ENCODE measurements at regions not wholly inside any gene's neighbourhood (a gene's known extent, or its start where the extent isn't known, plus 50 kb on each side); places are given as distances from the start of the nearest gene placed in this dataset.
"Not testable (repeated sequence)": the region's sequence is repeated elsewhere in the genome, so short reads cannot be mapped to it uniquely, and the experiment has no call there.

DNA sequence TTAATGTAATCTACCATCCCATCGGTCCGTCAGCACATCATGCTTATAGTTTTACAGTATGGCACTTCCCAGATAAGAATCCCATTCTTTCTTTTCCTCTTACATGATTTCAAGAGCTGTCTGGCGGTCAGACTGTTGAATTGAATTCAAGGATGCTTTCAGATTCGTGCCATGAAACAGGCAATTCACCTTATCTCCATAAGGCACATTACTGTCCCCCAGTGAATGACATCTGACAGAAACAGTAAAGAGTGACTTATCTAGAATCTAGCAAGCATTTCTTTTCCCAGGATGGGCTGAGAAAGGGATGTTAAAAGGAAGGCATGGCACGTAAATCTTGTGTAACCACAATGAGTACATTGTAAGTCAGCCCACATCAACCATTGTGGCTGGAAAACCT is 61.1 kb upstream of the SEM1 start:
- no peak for DNase-seq

DNA sequence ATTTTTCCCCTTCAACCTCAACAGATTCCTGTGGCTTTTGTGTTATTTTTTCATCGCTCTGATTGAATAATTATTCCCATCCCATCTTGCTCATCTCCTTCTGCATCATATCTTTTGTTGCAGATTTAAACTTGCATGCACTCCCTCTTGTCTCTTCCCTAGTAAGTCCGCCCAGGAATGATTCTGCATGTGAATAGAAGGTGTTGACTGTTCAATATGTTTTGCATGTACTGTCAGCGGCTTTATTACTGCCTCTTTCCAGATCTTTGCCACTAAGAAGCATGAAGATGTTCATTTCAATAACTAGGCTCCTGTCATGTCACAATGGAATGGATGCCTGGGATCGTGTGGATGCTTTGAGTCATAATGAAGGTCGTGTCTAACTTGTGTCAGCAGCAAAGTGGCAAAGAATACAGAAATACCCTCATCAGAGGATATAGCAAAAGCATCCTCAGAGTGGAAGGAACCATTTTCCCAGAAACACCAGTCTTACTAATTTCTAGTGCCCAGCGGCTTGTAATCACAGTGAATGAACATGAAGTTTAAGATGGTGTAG is 62.6 kb upstream of the SEM1 start:
- DNase-seq = no peak

DNA sequence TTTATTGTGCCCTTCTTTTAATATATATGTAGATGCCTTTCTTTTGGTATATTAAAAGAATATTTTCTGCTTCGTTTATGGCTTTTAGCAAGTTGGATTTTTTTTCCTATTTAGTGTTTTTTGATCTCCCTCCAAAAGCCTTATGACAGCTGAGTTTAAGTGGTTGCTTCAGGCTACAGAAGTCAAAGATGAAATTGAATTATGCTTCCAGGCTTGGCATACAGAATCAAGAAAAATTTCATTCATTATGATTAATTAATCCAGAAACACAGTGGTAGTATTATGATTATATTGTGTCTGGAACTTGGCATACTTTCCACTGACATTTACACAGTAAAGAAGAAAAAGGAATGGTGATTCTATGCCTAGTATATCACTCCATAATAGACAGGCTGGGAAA is 63.8 kb upstream of the SEM1 start:
- no peak for DNase-seq

DNA sequence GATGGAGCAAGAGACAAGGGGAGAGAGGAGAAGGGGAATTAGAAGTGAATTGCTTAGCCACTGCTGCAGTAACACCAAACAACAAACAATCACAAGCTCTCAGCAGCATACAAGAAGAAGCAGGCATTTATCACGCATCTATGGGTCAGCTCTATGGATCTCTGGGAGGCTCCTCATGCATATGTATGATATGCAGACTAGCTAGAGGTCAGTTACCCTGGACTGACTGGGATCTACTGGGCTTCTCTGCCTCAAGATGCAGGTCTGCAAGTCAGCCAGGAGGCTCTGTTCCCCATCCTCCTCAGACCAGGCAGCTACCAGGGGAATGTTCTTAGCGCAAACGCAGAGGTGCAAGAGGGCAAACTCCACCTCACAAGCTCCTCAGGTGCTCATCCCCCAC is 64.7 kb upstream of the SEM1 start:
- DNase-seq = no peak

DNA sequence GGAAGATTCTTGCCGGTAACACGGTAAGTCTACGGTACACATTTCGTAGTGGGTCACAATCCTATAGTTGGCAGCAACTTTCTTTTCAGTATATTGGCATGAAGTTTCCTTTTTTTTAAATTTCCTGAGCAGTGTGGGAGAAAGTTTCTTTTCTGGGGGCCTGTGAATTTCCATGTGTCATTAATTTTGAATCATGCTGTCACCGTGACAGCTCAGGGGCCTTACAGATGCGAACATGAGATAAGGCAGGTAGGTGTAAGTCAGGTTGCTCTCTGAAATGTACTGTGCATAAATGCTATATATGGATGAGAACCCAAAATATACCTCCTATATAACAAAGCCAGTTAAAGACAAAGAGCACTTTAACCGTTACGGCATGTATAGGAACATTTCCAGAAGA is 65.4 kb upstream of the SEM1 start:
- no peak for DNase-seq

DNA sequence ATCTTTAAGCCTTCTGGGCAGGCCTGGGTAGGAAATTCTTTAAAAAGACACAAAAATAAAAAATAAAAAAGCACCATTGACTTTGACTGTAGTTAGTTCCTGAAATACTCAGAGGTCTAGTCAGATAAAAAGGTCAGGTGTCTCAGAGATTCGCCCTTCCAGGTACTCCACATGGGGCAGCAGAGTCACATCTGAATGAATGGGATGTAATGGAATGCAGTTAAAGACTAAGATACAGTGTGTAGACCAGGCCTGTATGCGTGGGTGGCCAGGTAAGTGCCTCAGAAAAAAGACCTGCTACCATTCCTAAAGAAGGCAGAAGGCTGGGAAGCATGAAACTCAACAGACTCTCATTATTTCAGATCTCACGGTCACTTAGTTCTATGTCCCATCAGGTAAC is 68.6 kb upstream of the SEM1 start:
- no peak for DNase-seq

DNA sequence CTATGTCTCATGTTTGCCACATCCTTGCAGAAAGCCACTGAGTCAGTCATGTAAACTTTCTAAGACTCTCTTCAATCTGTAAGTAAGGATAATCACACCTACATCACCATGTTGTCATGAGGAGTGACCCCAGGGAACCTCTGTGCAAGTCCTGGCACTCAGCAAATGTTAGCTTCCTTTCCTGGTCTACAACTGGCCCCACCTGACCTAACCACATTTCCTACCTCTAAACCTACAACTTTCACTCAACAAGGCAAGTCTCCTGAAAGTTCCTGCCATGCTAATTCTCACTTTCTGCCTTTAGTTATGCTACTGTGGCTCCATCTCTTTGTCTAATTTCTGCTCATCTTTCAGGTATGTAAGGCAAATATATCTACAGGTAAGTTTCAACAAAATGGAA is 72.3 kb upstream of the SEM1 start:
- no peak for DNase-seq

DNA sequence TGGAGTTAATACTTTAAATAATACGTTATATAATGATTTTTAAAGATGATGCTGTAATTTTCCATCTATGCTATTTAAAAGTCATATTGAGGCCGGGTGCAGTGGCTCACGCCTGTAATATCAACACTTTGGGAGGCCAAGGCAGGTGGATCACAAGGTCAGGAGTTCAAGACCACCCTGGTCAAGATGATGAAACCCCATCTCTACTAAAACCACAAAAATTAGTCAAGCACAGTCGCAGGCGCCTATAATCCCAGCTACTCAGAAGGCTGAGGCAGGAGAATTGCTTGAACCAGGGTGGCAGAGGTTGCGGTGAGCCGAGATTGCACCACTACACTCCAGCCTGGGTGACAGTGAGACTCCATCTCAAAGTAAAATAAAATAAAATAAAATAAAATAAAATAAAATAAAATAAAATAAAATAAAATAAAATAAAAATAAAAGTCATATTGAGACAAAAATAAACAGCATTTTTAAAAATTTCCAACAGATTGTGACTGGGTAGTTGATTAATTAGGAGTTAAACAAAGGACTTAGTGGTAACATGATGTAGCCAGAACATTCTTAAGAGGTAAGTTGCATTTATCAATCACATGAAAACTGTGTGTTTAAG is 73.1 kb upstream of the SEM1 start:
- DNase-seq = not testable (repeated sequence)

DNA sequence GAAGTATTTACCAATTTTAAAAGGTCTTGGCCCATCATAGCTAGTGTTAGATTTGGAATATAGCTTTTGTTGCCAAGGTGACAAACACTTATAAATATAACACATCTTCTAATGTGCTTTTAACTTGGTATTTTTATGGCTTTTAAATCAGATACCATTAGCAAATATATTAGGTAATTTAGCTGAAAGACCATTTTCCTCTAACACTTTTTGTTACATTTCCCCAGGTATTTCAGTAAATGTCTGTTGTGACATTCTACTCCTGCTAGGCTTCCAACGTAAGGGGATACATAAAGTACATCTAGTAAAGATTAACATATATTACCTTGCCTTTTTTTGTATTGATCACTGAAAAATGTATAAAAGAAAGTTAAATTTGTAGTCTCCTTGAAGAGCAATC is 75.0 kb upstream of the SEM1 start:
- DNase-seq = no peak

DNA sequence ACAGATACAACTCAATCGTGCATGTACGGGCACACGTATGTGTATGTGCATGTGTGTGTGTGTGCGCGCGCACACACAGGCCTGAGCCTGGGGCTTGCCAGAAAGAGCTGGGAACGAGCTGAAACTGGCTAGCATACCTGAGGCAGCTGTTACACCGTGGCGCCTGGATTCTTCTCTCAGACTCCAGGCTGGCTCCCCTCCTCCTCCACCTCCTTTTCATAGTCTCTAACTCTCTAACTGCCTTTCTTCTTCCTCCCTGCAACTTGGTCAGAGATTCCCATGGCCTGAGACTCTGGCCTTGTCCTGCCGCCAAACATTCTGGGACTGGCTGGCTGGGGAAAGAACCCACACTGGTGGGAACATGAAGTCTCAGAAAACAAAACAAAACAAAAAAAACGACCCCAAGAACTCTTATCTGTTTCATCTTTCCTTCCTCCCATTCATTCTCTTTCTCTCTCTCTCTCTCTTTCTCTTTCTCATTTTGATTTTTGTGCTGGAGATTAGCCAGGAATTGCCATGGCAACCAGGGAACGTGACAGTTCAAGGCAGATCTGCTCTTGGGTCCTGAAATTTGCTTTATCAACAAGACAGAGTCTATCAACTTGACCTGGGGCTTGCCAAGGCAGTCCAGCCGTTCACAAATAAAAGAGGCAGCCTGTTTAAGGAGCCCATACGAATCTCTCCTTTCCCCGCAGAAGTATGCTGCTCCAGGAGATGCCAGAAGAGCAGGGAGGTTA is 76.8 kb upstream of the SEM1 start:
- peak in 2 of 3 experiments; percentile 50 to 77 for DNase-seq

DNA sequence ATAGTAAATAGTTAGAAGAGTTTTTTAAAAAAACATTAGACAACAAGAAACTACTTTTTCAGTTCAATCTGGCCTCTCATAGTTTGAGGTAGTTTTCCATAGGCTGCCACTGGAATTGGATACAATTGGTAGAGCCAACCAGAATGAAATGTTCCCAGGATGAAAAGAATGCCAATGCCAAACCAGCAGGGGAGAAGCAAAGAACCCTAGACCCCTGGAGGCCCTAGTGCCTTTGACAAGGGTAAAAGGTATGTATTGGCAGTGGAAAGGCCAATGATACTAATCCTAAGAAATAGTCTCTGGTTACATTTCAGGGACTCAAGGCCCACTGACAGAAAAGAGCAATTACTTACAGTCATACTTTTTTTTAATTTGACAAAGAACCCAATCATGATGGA is 77.4 kb upstream of the SEM1 start:
- DNase-seq = no peak

DNA sequence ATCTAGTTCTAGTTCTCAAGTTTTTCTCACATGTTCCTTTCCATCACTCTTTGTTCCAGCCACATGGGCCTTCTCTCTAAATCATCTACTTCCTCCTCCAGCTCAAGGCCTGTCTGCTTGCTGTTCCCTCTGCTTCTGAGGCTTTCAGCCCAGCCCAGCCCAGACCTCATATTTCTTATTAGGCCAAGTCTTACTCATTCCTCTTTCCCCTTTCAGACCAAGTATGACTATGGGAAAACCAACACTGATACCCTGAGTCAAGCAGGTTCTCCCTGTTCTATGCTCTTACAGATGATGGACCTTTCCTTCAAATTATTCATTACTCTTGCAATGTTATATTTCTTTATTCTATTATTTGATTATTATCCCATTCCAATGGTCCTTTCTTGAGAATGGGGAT is 80.3 kb upstream of the SEM1 start:
- DNase-seq = no peak

DNA sequence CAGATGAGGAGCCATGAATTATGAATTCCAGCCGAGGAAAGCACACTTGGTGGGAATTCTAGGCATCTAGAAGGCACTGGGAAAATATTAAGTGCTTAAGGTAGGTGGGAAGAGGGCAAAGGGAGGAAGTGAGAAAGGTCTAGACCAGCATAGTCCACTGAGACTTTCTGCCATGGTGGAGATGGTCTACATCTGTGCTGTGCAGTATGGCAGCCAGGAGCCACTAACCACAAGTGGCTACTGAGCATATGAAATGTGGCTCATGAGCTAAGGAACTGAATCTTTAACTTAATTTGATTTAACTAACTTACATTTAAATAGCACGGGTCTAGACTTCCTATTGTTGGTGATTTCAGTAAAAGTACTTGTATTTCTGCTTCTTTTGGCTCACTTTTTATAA is 82.5 kb upstream of the SEM1 start:
- DNase-seq = no peak

DNA sequence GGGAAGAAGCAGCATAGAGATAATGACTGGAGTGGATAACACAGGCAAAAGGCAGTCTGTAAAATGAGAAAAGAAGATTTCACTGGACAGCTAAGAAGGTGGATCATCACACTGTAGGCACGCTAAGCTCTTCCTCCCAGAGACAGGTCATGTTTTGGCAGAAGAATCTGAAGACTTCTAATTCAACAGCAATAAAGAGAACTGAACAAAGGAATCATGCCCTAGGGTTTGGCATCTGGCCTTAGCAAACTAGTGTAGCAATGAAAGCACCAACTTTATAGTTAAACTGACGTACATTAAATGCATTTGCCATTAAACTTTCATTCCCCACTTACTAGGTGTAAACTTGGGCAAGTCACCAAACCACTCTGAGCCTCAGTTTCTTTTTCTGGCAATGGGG is 84.4 kb upstream of the SEM1 start:
- DNase-seq = no peak

DNA sequence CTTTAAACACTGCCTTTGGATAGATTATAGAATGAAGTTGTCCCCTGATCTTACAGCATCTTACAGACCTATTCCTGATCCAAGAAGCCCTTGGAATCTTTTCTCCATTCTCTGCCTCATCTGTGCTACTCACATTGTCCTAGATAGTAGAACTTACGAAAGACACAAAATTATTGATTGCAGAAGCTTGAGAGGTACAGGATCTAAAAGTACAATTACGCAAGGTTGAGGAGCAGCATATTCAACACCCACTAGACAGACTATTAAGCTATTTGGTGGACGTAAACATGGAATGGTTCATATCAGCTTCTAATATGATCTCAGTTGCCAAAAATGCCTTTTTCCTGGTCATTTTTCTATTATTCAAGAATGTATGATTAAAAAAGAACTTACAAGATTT is 90.5 kb upstream of the SEM1 start:
- no peak for DNase-seq

DNA sequence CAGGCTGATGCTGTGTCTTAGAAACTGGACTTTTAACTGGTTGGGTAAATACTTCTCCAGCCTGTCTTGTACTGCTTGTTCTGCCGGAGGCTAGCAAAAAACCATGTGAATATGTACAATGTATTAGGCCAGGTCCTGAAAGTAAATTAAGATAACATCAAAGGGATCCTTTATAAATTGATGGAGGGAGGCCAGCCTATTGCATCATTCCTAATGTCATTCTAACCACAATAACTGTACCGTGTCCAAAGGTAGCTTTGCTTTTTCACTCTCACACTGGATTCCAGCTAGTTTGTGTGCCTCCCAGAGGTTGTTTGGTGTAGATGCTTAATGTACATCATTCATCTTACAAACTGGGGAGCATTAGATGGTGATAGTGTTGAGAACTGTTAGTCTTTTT is 91.2 kb upstream of the SEM1 start:
- DNase-seq = no peak

DNA sequence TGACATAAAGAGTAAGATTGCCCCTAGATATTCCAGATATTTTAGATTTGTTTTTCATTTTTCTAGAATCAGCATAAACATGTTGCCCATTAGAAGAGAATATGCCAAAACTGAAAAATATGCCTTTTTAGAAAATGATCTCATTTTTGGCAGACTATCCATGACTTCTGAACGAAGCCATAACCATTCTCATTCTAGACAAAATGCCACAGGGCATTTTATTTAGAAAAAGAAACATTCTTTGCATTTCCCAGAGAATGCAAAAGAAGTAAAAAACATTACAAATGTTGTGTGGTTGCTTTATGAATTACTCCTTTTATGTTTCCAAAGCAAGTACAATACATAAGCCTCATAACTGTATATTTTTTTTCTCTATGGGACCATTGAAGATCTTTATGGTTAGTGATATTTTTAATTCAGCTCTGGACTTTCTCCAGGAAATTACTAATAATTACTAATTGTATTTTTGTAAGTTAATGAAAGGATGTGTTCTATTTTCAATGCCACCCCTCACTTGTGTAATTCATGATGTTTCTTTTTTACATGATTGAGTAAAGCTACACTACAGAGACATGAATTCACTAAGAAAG is 109.6 kb upstream of the SEM1 start:
- no peak for DNase-seq

DNA sequence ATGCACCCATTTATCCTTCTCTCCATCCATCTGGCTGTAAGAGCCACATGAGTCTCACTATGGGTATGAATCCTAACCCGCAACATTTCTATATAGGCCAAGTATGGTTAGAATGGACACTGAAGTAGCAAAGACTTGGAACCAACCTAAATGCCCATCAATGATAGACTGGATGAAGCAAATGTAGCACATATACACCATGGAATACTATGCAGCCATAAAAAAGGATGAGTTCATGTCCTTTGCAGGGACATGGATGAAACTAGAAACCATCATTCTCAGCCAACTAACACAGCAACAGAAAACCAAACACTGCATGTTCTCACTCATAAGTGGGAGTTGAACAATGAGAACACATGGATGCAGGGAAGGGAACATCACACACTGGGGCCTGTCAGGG is 111.5 kb upstream of the SEM1 start:
- DNase-seq = not testable (repeated sequence)

DNA sequence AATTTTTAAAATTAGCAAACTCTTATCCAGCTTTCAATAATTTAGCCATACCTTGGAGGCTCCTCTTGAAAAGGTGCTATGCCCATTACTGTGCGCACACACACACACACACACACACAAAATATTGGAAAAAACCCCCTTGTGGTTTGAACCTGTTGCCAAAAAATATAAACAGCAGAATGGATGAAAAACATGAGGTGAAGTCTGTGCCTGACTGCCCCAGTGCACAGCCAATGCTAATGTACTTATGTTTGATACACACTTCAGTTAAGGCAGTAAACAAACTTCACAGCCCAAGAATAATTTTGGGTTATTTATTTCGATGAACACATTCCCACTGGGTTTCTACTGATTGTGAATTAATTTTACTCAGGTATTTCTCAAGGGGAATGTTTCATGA is 113.2 kb upstream of the SEM1 start:
- DNase-seq = no peak

DNA sequence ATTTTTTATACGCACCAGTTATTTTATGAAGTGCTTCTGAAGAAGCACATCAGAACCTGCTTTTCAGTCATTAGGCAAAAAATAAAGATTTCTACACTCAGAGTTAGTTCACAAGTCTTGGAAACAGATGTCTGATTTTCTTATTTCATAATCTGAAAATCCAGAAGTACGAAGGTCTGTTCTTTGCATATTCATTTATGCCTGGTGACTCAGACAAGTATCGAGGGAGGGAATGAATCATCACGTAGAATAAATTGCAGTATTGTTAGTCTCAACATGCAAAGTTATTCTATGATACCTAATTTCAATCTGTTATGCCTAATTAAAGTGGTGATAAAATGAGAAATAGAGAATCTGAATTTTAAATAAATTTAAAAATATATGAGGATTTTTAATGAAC is 113.6 kb upstream of the SEM1 start:
- no peak for DNase-seq

DNA sequence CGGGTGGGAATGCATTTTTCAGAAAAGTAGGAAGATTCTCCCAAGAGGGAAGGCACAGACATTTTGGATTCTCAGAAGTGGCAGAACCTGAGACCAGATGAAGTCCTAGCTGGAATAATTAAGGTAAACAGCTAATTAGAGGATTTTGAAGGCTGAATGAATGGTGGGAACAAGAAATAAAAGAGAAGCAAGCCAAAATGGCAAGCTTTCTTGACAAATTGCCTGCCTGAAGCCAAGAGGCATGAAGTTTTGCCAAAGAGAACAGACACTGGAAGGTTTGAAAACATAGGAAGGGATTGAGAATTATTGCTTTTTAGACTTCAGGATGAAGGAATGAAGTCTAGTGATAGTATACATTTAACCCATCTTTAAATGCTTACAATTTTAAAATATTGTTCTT is 115.0 kb upstream of the SEM1 start:
- DNase-seq = no peak

DNA sequence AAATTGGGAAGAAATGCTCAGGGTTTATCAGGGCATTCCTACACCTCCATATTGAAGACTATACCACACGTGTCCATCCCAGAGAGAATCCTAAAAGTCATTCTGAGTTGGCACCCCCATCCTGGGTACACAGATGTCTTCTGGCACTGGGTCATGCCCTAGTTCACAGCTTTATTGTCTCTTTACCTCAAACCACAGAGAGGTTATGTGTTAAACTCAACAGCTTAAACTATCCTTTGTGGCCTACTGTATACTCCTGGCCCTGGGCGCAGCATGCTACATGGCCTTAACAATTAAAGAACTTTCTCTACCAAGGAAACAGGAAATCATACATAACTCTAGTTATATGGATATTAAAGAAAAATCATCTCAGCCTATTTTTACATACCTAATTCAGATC is 115.6 kb upstream of the SEM1 start:
- DNase-seq = no peak

DNA sequence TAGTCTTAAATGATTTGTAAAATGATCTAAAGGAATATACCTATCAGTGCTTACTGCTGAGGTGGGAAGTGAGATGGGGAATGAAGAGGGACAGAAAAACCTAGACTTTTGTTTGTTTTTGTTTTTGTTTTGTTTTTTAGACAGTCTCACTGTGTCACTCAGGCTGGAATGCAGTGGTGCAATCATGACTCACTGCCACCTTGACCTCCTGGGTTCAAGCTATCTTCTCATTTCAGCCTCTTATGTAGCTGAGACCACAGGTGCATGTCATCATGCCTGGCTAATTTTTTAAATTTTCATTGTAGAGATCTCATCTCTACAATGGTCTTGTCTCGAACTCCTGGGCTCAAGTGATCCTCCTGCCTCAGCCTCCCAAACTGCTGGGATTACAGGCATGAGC is 116.4 kb upstream of the SEM1 start:
- DNase-seq = no peak

DNA sequence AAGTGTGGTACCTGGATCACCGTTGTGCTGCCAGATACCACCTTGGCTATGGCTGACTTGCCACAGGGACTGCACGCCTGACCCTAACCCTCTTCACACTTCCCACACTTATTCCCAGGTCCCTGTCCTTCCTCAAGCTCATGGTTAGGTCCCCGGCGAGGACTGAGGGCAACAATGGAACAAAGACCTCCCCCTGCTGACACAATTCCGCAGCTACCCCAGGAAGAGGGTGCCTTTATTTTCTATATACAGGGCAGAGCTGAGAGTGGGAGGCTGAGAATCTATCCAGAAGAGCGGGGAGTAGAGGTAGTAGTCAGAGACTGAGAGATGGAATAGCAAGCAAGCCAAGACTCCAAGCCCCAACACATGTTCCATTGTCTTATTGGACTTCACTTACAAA is 118.1 kb upstream of the SEM1 start:
- no peak for DNase-seq

DNA sequence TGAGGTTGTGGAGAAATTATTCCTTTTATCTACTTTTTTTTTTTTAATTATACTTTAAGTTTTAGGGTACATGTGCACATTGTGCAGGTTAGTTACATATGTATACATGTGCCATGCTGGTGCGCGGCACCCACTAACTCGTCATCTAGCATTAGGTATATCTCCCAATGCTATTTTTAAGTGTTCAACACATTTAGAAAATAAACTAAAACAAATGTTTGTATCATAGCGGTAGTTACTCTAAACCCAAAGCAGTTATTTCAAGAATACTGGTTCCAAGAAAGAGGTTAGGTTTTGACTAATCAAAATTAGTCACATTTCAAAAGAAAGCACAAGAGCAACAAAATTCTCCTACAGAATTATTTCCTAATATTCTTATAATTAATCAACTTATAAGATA is 119.5 kb upstream of the SEM1 start:
- not testable (repeated sequence) for DNase-seq
